SK-N-SH (cell line): ENCODE measurements at regions not wholly inside any gene's neighbourhood (a gene's known extent, or its start where the extent isn't known, plus 50 kb on each side); places are given as distances from the start of the nearest gene placed in this dataset.

Experiments used
- CTCF ChIA-PET: fragments of 300-600, 350-600 bp; formaldehyde crosslinking; extraction: SDS; loops from one replicate; lab custom pipeline; 2021; lab: Yijun Ruan, JAX
- POLR2A ChIA-PET: fragments of 350-600 bp; sonication (Branson Sonifier 250); formaldehyde crosslinking; extraction: SDS; loops from one replicate; lab custom pipeline; 2020; ENCODE audit warnings: antibody characterized with exemption, inconsistent platforms; lab: Yijun Ruan, JAX
- DNase-seq: peaks from one replicate; pipeline ENCODE4 v3.0.0; 2012
- H2AFZ ChIP-seq: fragments of 200-600 bp; sonication (generic); 2 replicates; pipeline ENCODE4 v1.8.1; 2016; ENCODE audit warnings: antibody characterized with exemption, mild to moderate bottlenecking, low read depth
- H3F3A ChIP-seq: fragments of 200-600 bp; sonication (generic); replicated peaks from 2 replicates; pipeline ENCODE3; 2016; ENCODE audit warnings: antibody characterized with exemption, mild to moderate bottlenecking; ENCODE audit not compliant: insufficient read depth
- H3K27ac ChIP-seq, 2 experiments: fragments of 200-500 bp in 1 of 2; fragments of 200-600 bp in 1 of 2; sonication (Bioruptor generic) in 1 of 2; sonication (generic), shearing (Covaris generic) in 1 of 2; 2 replicates each; pipeline versions ENCODE4 v1.5.1 to v1.6.1; 2014 to 2016; ENCODE audit warnings: low read depth in 2 of 2, inconsistent platforms in 1 of 2, low read length in 1 of 2, mild to moderate bottlenecking in 1 of 2, mixed read lengths in 1 of 2
- H3K27me3 ChIP-seq: fragments of 200-600 bp; sonication (generic), shearing (Covaris generic); 2 replicates; pipeline ENCODE4 v1.6.1; 2016; ENCODE audit warnings: mixed run types; ENCODE audit not compliant: insufficient read depth
- H3K36me3 ChIP-seq, 2 experiments: fragments of 200-500 bp in 1 of 2; fragments of 200-600 bp in 1 of 2; sonication (Bioruptor generic) in 1 of 2; sonication (generic) in 1 of 2; replicated peaks in 1 of 2; 2 replicates each; pipeline versions ENCODE3 to v1.5.1; 2014 to 2016; ENCODE audit warnings: low read length in 1 of 2, mild to moderate bottlenecking in 1 of 2; ENCODE audit not compliant: insufficient read depth in 2 of 2, control insufficient read depth in 1 of 2
- H3K4me1 ChIP-seq, 2 experiments: fragments of 200-500 bp in 1 of 2; fragments of 200-600 bp in 1 of 2; sonication (Bioruptor generic) in 1 of 2; sonication (generic), shearing (Covaris generic) in 1 of 2; 2 replicates each; pipeline versions ENCODE4 v1.5.1 to v1.6.1; 2014 to 2016; ENCODE audit warnings: low read depth in 1 of 2, low read length in 1 of 2, mixed run types in 1 of 2; ENCODE audit not compliant: insufficient read depth in 2 of 2, control insufficient read depth in 1 of 2
- H3K4me2 ChIP-seq: fragments of 200-600 bp; sonication (generic), shearing (Covaris generic); 2 replicates; pipeline ENCODE4 v1.6.1; 2017; ENCODE audit warnings: mixed run types
- H3K4me3 ChIP-seq, 2 experiments: fragments of 200-500 bp in 1 of 2; fragments of 200-600 bp in 1 of 2; sonication (Bioruptor generic) in 1 of 2; sonication (generic), shearing (Covaris generic) in 1 of 2; 2 replicates each; pipeline versions ENCODE4 v1.5.1 to v1.8.1; 2014 to 2016; ENCODE audit warnings: low read depth in 2 of 2, inconsistent platforms in 1 of 2, low read length in 1 of 2, mild to moderate bottlenecking in 1 of 2, mixed read lengths in 1 of 2, moderate library complexity in 1 of 2
- H3K79me2 ChIP-seq: fragments of 200-600 bp; sonication (generic); 2 replicates; pipeline ENCODE4 v1.8.1; 2017; ENCODE audit warnings: mild to moderate bottlenecking; ENCODE audit not compliant: insufficient read depth
- H3K9ac ChIP-seq: fragments of 200-600 bp; sonication (generic); 2 replicates; pipeline ENCODE4 v1.6.1; 2017; ENCODE audit warnings: mixed run types
- H3K9me2 ChIP-seq: fragments of 200-600 bp; sonication (generic); 2 replicates; pipeline ENCODE4 v1.6.1; 2017; ENCODE audit warnings: mixed run types
- H3K9me3 ChIP-seq: fragments of 200-600 bp; sonication (generic); 2 replicates; pipeline ENCODE4 v1.6.1; 2017; ENCODE audit warnings: mixed run types, mild to moderate bottlenecking, moderate library complexity
- H4K20me1 ChIP-seq: fragments of 200-600 bp; sonication (generic); 2 replicates; pipeline ENCODE4 v1.6.1; 2017; ENCODE audit warnings: mild to moderate bottlenecking, mixed run types; ENCODE audit not compliant: insufficient read depth
- CHD2 ChIP-seq: fragments of 150-350 bp; IDR thresholded peaks from 2 replicates; pipeline ENCODE4 v1.6.1; 2018; ENCODE audit warnings: low read length; ENCODE audit not compliant: partially characterized antibody
- EP300 ChIP-seq, 2 experiments: IDR thresholded peaks; 2 replicates each; pipeline versions ENCODE4 v1.4.0 to v1.6.1; 2012; ENCODE audit warnings: borderline replicate concordance in 1 of 2, low read depth in 1 of 2, low read length in 1 of 2
- EZH2phosphoT487 ChIP-seq: fragments of 200-600 bp; sonication (generic); IDR thresholded peaks from 2 replicates; pipeline ENCODE4 v1.6.1; 2017; ENCODE audit warnings: low read depth, mixed run types, mild to moderate bottlenecking, antibody characterized with exemption, moderate library complexity, borderline replicate concordance
- FOSL2 ChIP-seq: IDR thresholded peaks from 2 replicates; pipeline ENCODE4 v1.4.0; 2012; ENCODE audit warnings: low read depth, mild to moderate bottlenecking, moderate library complexity, borderline replicate concordance
- FOXJ3 ChIP-seq: sonication (generic); formaldehyde crosslinking; IDR thresholded peaks from 2 replicates; pipeline ENCODE4 v1.5.1; 2020; ENCODE audit warnings: mild to moderate bottlenecking, missing genetic modification reagents
- FOXM1 ChIP-seq: IDR thresholded peaks from 2 replicates; pipeline ENCODE4 v1.4.0; 2012; ENCODE audit warnings: low read depth, mild to moderate bottlenecking
- GABPA ChIP-seq: IDR thresholded peaks from 2 replicates; pipeline ENCODE4 v1.4.0; 2012; ENCODE audit warnings: low read depth, mild to moderate bottlenecking
- IRF3 ChIP-seq: fragments of 150-350 bp; IDR thresholded peaks from 2 replicates; pipeline ENCODE4 v1.6.1; 2016; ENCODE audit warnings: mild to moderate bottlenecking, low read depth, low read length
- JUND ChIP-seq: IDR thresholded peaks from 2 replicates; pipeline ENCODE4 v1.4.0; 2012
- MAX ChIP-seq: IDR thresholded peaks from 2 replicates; pipeline ENCODE4 v1.4.0; 2012; ENCODE audit warnings: low read depth
- MEF2A ChIP-seq: IDR thresholded peaks from 2 replicates; pipeline ENCODE4 v1.4.0; 2012; ENCODE audit warnings: low read depth, borderline replicate concordance
- NFIC ChIP-seq: IDR thresholded peaks from 2 replicates; pipeline ENCODE4 v1.4.0; 2012; ENCODE audit warnings: borderline replicate concordance
- NRF1 ChIP-seq: IDR thresholded peaks from 2 replicates; pipeline ENCODE4 v1.6.1; 2012; ENCODE audit warnings: low read depth, mild to moderate bottlenecking, low read length
- POLR2AphosphoS5 ChIP-seq: IDR thresholded peaks from 2 replicates; pipeline ENCODE4 v1.6.1; 2012; ENCODE audit warnings: low read depth, low read length
- RAD21 ChIP-seq: IDR thresholded peaks from 2 replicates; pipeline ENCODE4 v1.6.1; 2012; ENCODE audit warnings: mild to moderate bottlenecking, low read length
- RXRA ChIP-seq: IDR thresholded peaks from 2 replicates; pipeline ENCODE4 v1.4.0; 2012; ENCODE audit warnings: low read depth, mild to moderate bottlenecking, borderline replicate concordance
- SIN3A ChIP-seq: IDR thresholded peaks from 2 replicates; pipeline ENCODE4 v1.6.1; 2012; ENCODE audit warnings: low read depth, mild to moderate bottlenecking, low read length, moderate library complexity, borderline replicate concordance
- SMC3 ChIP-seq: IDR thresholded peaks from 2 replicates; pipeline ENCODE4 v1.6.1; 2012; ENCODE audit warnings: low read depth, low read length, improper control_type of control experiment
- TAF1 ChIP-seq: IDR thresholded peaks from 2 replicates; pipeline ENCODE4 v1.6.1; 2012; ENCODE audit warnings: low read depth, mild to moderate bottlenecking, low read length, moderate library complexity, borderline replicate concordance
- TCF12 ChIP-seq: IDR thresholded peaks from 2 replicates; pipeline ENCODE4 v1.4.0; 2012
- TEAD4 ChIP-seq: IDR thresholded peaks from 2 replicates; pipeline ENCODE4 v1.4.0; 2012; ENCODE audit warnings: mild to moderate bottlenecking, borderline replicate concordance; ENCODE audit not compliant: insufficient read depth
- USF1 ChIP-seq: IDR thresholded peaks from 2 replicates; pipeline ENCODE4 v1.4.0; 2012; ENCODE audit warnings: low read depth, borderline replicate concordance
- USF2 ChIP-seq: fragments of 150-350 bp; IDR thresholded peaks from 2 replicates; pipeline ENCODE4 v1.6.1; 2017; ENCODE audit warnings: antibody characterized with exemption, low read length, low read depth, borderline replicate concordance
- YY1 ChIP-seq: IDR thresholded peaks from 2 replicates; pipeline ENCODE4 v1.4.0; 2012; ENCODE audit warnings: low read depth, mild to moderate bottlenecking
- ZBTB33 ChIP-seq: IDR thresholded peaks from 2 replicates; pipeline ENCODE4 v1.4.0; 2012; ENCODE audit warnings: low read depth, borderline replicate concordance
- WGBS: methylation state at CpG from one replicate; pipeline ENCODE4 v1.1.6; 2017; ENCODE audit warnings: low lambda C conversion rate; 5-methylcytosine and 5-hydroxymethylcytosine counted together

GRCh38 chr1:14265495-14265894 lies 333.0 kb upstream of the KAZN start:
- Histone ChIP-seq H3K4me1 (peaks cover 0 to 12% of the 10 kb centered on the region in 2 experiments; a peak in 3 of 4 replicates), H3K36me3 (no peaks in the 10 kb centered on the region), H3K79me2 (no peaks in the 10 kb centered on the region), H3K4me2 (no peak overlapping the region), H3K27me3 (no peaks in the 10 kb centered on the region), H3F3A (no peaks in the 10 kb centered on the region), H4K20me1 (no peaks in the 10 kb centered on the region), H3K9me2 (no peaks in the 10 kb centered on the region), H3K9ac (no peak overlapping the region), H3K27ac (no peak overlapping the region), H2AFZ (no peak overlapping the region), H3K9me3 (no peaks in the 10 kb centered on the region), H3K4me3 (no peak overlapping the region)
- 24% methylated on average over 2 of the region's 2 CpGs for WGBS
- CTCF ChIA-PET = interaction anchor here (0.6 kb wide), 1 partner anchor 12 kb away, joined by 3 read pairs; no protein-coding TSS in a partner anchor
- TF ChIP-seq IRF3 (no peak), RXRA (no peak), MAX (no peak), SIN3A (no peak), CHD2 (no peak), NFIC (no peak), JUND (no peak), TEAD4 (no peak), YY1 (no peak), USF1 (no peak), FOSL2 (no peak), TAF1 (no peak), GABPA (no peak), TCF12 (no peak), RAD21 (no peak), MEF2A (no peak), FOXM1 (no peak), POLR2AphosphoS5 (no peak)
- no peak for DNase-seq
- POLR2A ChIA-PET = no interaction called here

DNA sequence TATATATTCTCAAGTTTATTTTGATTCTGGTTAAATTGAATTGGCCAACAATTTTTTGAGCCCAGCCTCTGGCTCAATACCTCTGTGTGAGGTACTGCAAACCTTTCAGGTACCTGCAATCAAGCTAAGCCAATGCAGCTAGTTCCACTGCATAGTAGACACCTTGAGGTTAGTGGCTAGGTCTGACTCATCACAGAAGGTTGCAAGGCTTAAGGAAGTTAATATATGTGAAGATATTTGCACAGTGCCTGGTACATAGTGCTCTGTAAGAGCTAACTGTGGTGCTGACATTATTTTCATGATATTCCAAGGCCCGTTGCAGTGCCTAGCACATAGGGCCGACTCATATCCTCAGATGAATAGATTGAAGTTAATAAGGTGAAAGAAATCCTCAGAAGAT lies 330.5 kb upstream of the KAZN start:
- 3% methylated on average over 2 of the region's 2 CpGs for WGBS
- H2AFZ ChIP-seq = no peak overlapping the region
- CTCF ChIA-PET = no interaction called here
- H3K4me2 ChIP-seq = no peak overlapping the region
- H3K9me2 ChIP-seq = no peaks in the 10 kb centered on the region
- peaks cover 0 to 12% of the 10 kb centered on the region in 2 experiments; a peak in 3 of 4 replicates for H3K4me1 ChIP-seq
- H3F3A ChIP-seq = no peaks in the 10 kb centered on the region
- H3K9ac ChIP-seq = no peak overlapping the region
- H3K79me2 ChIP-seq = no peaks in the 10 kb centered on the region
- H3K27ac ChIP-seq = no peak overlapping the region
- H3K27me3 ChIP-seq = no peaks in the 10 kb centered on the region
- POLR2A ChIA-PET = no interaction called here
- no peaks in the 10 kb centered on the region for H3K36me3 ChIP-seq
- no peaks in the 10 kb centered on the region for H3K9me3 ChIP-seq
- H4K20me1 ChIP-seq = no peaks in the 10 kb centered on the region
- no peak for DNase-seq
- H3K4me3 ChIP-seq = no peak overlapping the region
- TF ChIP-seq JUND (no peak), EZH2phosphoT487 (no peak), NRF1 (no peak), POLR2AphosphoS5 (no peak), EP300 (IDR thresholded peaks at IDR 0.05; ENCODE audit: borderline replicate concordance in 1 of 2, low read depth in 1 of 2, low read length in 1 of 2) (no peak), TAF1 (no peak), ZBTB33 (no peak), SMC3 (no peak), USF2 (no peak), USF1 (no peak), FOXJ3 (CRISPR knock-in tag) (no peak), RXRA (no peak), TEAD4 (no peak)
